ENCODE measurements at regions not wholly inside any gene's neighbourhood (a gene's known extent, or its start where the extent isn't known, plus 50 kb on each side); places are given as distances from the start of the nearest gene placed in this dataset.

GRCh38 chr4:84277923-84278322, 221.2 kb downstream of the NKX6-1 start:
- H3K4me3 ChIP-seq = no peak overlapping the region
- 49 to 98% methylated on average over 2 of the region's 2 CpGs for WGBS, 2 donors
- no peaks in the 10 kb centered on the region for H3K27me3 ChIP-seq
- no peaks in the 10 kb centered on the region for H3K9me3 ChIP-seq
- no peak overlapping the region for H3K27ac ChIP-seq
- intact Hi-C loops (cut with DNase I; ENCODE audit: low total_unique reads) = no loop called here
- H3K4me1 ChIP-seq = no peaks in the 10 kb centered on the region
- no peak for DNase-seq
- no peaks in the 10 kb centered on the region for H3K36me3 ChIP-seq (ENCODE audit: low read depth, missing control alignments)
- TF ChIP-seq POLR2A (IDR thresholded peaks at IDR 0.05) (no peak), CTCF (IDR thresholded peaks at IDR 0.05) (no peak)

GRCh38 chr4:84276752-84277151, 222.3 kb downstream of the NKX6-1 start:
- Histone ChIP-seq H3K4me3 (no peak overlapping the region), H3K4me1 (no peaks in the 10 kb centered on the region), H3K27ac (no peak overlapping the region), H3K36me3 (ENCODE audit: low read depth, missing control alignments) (no peaks in the 10 kb centered on the region), H3K9me3 (no peaks in the 10 kb centered on the region), H3K27me3 (no peaks in the 10 kb centered on the region)
- intact Hi-C loops (cut with DNase I; ENCODE audit: low total_unique reads) = no loop called here
- TF ChIP-seq POLR2A (IDR thresholded peaks at IDR 0.05) (no peak), CTCF (IDR thresholded peaks at IDR 0.05) (no peak)
- no peak for DNase-seq
- 83 to 100% methylated on average over 1 of the region's 1 CpG for WGBS, 2 donors

- no peak for TF ChIP-seq CTCF (IDR thresholded peaks at IDR 0.05)
- no peak for TF ChIP-seq POLR2A (IDR thresholded peaks at IDR 0.05)
- Histone ChIP-seq H3K9me3 (no peaks in the 10 kb centered on the region), H3K4me3 (no peak overlapping the region), H3K36me3 (ENCODE audit: low read depth, missing control alignments) (no peaks in the 10 kb centered on the region), H3K27me3 (no peaks in the 10 kb centered on the region), H3K4me1 (no peaks in the 10 kb centered on the region), H3K27ac (no peak overlapping the region)
- intact Hi-C loops (cut with DNase I; ENCODE audit: low total_unique reads) = no loop called here
- no peak for DNase-seq
Measured at GRCh38 chr4:84269536-84270044, 229.5 kb downstream of the NKX6-1 start.

GRCh38 chr4:84264652-84265051, 234.4 kb downstream of the NKX6-1 start:
- intact Hi-C loops (cut with DNase I; ENCODE audit: low total_unique reads) = no loop called here
- no peaks in the 10 kb centered on the region for H3K36me3 ChIP-seq (ENCODE audit: low read depth, missing control alignments)
- no peak for TF ChIP-seq CTCF (IDR thresholded peaks at IDR 0.05)
- no peak for TF ChIP-seq POLR2A (IDR thresholded peaks at IDR 0.05)
- no peaks in the 10 kb centered on the region for H3K9me3 ChIP-seq
- DNase-seq = no peak
- no peak overlapping the region for H3K27ac ChIP-seq
- H3K4me3 ChIP-seq = no peak overlapping the region
- H3K27me3 ChIP-seq = no peaks in the 10 kb centered on the region
- no peaks in the 10 kb centered on the region for H3K4me1 ChIP-seq

DNA sequence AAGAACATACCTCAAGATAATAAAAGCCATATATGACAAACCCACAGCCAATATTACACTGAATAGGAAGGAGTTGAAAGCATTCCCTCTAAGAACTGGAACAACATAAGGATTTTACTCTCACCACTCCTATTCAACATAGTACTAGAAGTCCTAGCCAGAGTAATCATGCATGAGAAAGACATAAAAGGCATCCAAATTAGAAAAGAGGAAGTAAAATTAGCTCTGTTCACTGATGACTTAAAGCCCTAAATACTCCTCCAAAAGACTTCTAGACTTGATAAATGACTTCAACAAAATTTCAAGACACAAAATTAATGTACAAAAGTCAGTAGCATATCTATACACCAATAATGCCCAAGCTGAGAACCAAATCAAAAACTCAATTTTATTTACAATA, 235.7 kb downstream of the NKX6-1 start:
- H3K36me3 ChIP-seq (ENCODE audit: low read depth, missing control alignments) = no peaks in the 10 kb centered on the region
- intact Hi-C loops (cut with DNase I; ENCODE audit: low total_unique reads) = no loop called here

More for the DNA sequence above, 235.7 kb downstream of the NKX6-1 start:
- Histone ChIP-seq H3K9me3 (no peaks in the 10 kb centered on the region), H3K4me3 (no peak overlapping the region), H3K4me1 (no peaks in the 10 kb centered on the region), H3K27me3 (no peaks in the 10 kb centered on the region), H3K27ac (no peak overlapping the region)
- no peak for TF ChIP-seq CTCF (IDR thresholded peaks at IDR 0.05)
- no peak for TF ChIP-seq POLR2A (IDR thresholded peaks at IDR 0.05)
- DNase-seq = no peak

Measured in testis (tissue), 2 donors.